IMR-90 (cell line): ENCODE measurements at regions not wholly inside any gene's neighbourhood (a gene's known extent, or its start where the extent isn't known, plus 50 kb on each side); places are given as distances from the start of the nearest gene placed in this dataset.

ENCODE experiments used
- ATAC-seq: fragments of 200-7000 bp; cut with Tn5 transposase; 2 replicates; pipeline ENCODE4 v1.9.1; 2020; ENCODE audit warnings: low read depth, mild to moderate bottlenecking, moderate library complexity
- BruUV-seq: library from RNA; stranded (reverse); fragments of 400-500 nt; replicated peaks from 2 replicates; lab custom pipeline; 2021; lab: Mats Ljungman, UMichigan
- CTCF ChIA-PET: fragments of 300-600 bp; formaldehyde crosslinking; extraction: SDS; loops from one replicate; lab custom pipeline; 2021; ENCODE audit warnings: antibody characterized with exemption; lab: Yijun Ruan, JAX
- POLR2A ChIA-PET: fragments of 300-600 bp; sonication (Branson Sonifier 250); formaldehyde crosslinking; loops from one replicate; lab custom pipeline; 2022; ENCODE audit warnings: antibody characterized with exemption; ENCODE audit not compliant: unreplicated experiment; lab: Charles Lee
- DNase-seq: peaks from one replicate; pipeline ENCODE4 v3.0.0; 2013
- H2AFZ ChIP-seq: replicated peaks from 2 replicates; pipeline ENCODE3; 2013; ENCODE audit warnings: low read length, mild to moderate bottlenecking; ENCODE audit not compliant: poor library complexity
- H2AK5ac ChIP-seq: 2 replicates; pipeline ENCODE4 v1.6.1; 2013; ENCODE audit warnings: low read depth, low read length, inconsistent platforms
- H2AK9ac ChIP-seq: replicated peaks from 2 replicates; pipeline ENCODE3; 2013; ENCODE audit warnings: mild to moderate bottlenecking, low read depth, low read length, moderate library complexity; ENCODE audit not compliant: poor library complexity
- H2BK120ac ChIP-seq: 2 replicates; pipeline ENCODE4 v1.6.1; 2013; ENCODE audit warnings: low read depth, low read length, inconsistent platforms
- H2BK15ac ChIP-seq: 3 replicates; pipeline ENCODE4 v1.6.1; 2013; ENCODE audit warnings: low read depth, low read length, inconsistent platforms
- H2BK20ac ChIP-seq: 2 replicates; pipeline ENCODE4 v1.6.1; 2013; ENCODE audit warnings: low read depth, mild to moderate bottlenecking, inconsistent platforms, low read length, moderate library complexity
- H2BK5ac ChIP-seq: 2 replicates; pipeline ENCODE4 v1.6.1; 2013; ENCODE audit warnings: mild to moderate bottlenecking, low read depth, low read length, inconsistent platforms; ENCODE audit not compliant: poor library complexity, severe bottlenecking
- H3K14ac ChIP-seq: replicated peaks from 2 replicates; pipeline ENCODE4 v1.6.1; 2013; ENCODE audit warnings: low read depth, low read length, inconsistent platforms
- H3K18ac ChIP-seq: 2 replicates; pipeline ENCODE4 v1.6.1; 2013; ENCODE audit warnings: low read depth, low read length, control low read depth
- H3K23ac ChIP-seq: 2 replicates; pipeline ENCODE4 v1.6.1; 2013; ENCODE audit warnings: low read depth, low read length, inconsistent platforms
- H3K27ac ChIP-seq: 2 replicates; pipeline ENCODE4 v1.5.1; 2013; ENCODE audit warnings: mild to moderate bottlenecking, control low read depth, low read length; ENCODE audit not compliant: insufficient read depth
- H3K27me3 ChIP-seq: 2 replicates; pipeline ENCODE4 v1.6.1; 2013; ENCODE audit warnings: low read length; ENCODE audit not compliant: control insufficient read depth, insufficient read depth
- H3K36me3 ChIP-seq: 2 replicates; pipeline ENCODE4 v1.6.1; 2013; ENCODE audit warnings: low read length, mixed read lengths; ENCODE audit not compliant: control insufficient read depth, insufficient read depth
- H3K4ac ChIP-seq: 2 replicates; pipeline ENCODE4 v1.6.1; 2013; ENCODE audit warnings: low read depth, low read length, inconsistent platforms
- H3K4me1 ChIP-seq: 2 replicates; pipeline ENCODE4 v1.6.1; 2013; ENCODE audit warnings: low read length, mixed read lengths; ENCODE audit not compliant: control insufficient read depth, insufficient read depth
- H3K4me2 ChIP-seq: 2 replicates; pipeline ENCODE4 v1.6.1; 2013; ENCODE audit warnings: low read depth, mild to moderate bottlenecking, control low read depth, low read length, moderate library complexity
- H3K4me3 ChIP-seq: 2 replicates; pipeline ENCODE4 v1.5.1; 2013; ENCODE audit warnings: low read depth, mild to moderate bottlenecking, control low read depth, low read length, moderate library complexity; ENCODE audit not compliant: insufficient read depth
- H3K56ac ChIP-seq: 2 replicates; pipeline ENCODE4 v1.6.1; 2013; ENCODE audit warnings: low read length, inconsistent platforms; ENCODE audit not compliant: insufficient read depth; ENCODE audit errors: extremely low read depth
- H3K79me1 ChIP-seq, 2 experiments: 2 replicates each; pipeline ENCODE4 v1.6.1; 2013; ENCODE audit warnings: low read length in 2 of 2, inconsistent platforms in 1 of 2, low read depth in 1 of 2
- H3K9ac ChIP-seq: 2 replicates; pipeline ENCODE4 v1.6.1; 2013; ENCODE audit warnings: low read depth, low read length, control low read depth
- H3K9me1 ChIP-seq: 2 replicates; pipeline ENCODE4 v1.6.1; 2013; ENCODE audit warnings: low read length, inconsistent platforms; ENCODE audit not compliant: insufficient read depth
- H3K9me3 ChIP-seq: 2 replicates; pipeline ENCODE4 v1.6.1; 2013; ENCODE audit warnings: low read length; ENCODE audit not compliant: control insufficient read depth, insufficient read depth
- H4K20me1 ChIP-seq: 2 replicates; pipeline ENCODE4 v1.6.1; 2013; ENCODE audit warnings: low read length, inconsistent platforms; ENCODE audit not compliant: insufficient read depth
- H4K5ac ChIP-seq: 2 replicates; pipeline ENCODE4 v1.6.1; 2013; ENCODE audit warnings: mild to moderate bottlenecking, low read depth, low read length, control low read depth
- H4K8ac ChIP-seq, 2 experiments: 2 replicates each; pipeline ENCODE4 v1.6.1; 2013; ENCODE audit warnings: low read depth in 2 of 2, low read length in 2 of 2, control low read depth in 1 of 2, inconsistent platforms in 1 of 2
- H4K91ac ChIP-seq: 2 replicates; pipeline ENCODE4 v1.6.1; 2013; ENCODE audit warnings: low read depth, low read length, inconsistent platforms; ENCODE audit not compliant: insufficient read depth
- CEBPB ChIP-seq: IDR thresholded peaks from 2 replicates; pipeline ENCODE4 v1.6.1; 2012; ENCODE audit warnings: low read depth, low read length, improper control_type of control experiment
- CHD1 ChIP-seq: IDR thresholded peaks from 2 replicates; pipeline ENCODE4 v1.6.1; 2012; ENCODE audit warnings: low read depth, low read length, improper control_type of control experiment
- FOS ChIP-seq: fragments of 150-350 bp; IDR thresholded peaks from 2 replicates; pipeline ENCODE4 v1.6.1; 2016; ENCODE audit warnings: low read depth, low read length
- MAFK ChIP-seq: IDR thresholded peaks from 2 replicates; pipeline ENCODE4 v1.6.1; 2012; ENCODE audit warnings: low read depth, low read length, improper control_type of control experiment
- NFE2L2 ChIP-seq: fragments of 150-350 bp; IDR thresholded peaks from 2 replicates; pipeline ENCODE4 v1.6.1; 2016; ENCODE audit warnings: low read depth, mild to moderate bottlenecking, low read length
- RAD21 ChIP-seq: IDR thresholded peaks from 2 replicates; pipeline ENCODE4 v1.6.1; 2012; ENCODE audit warnings: low read length, improper control_type of control experiment
- RFX5 ChIP-seq: IDR thresholded peaks from 2 replicates; pipeline ENCODE4 v1.8.0; 2012; ENCODE audit warnings: low read depth, mild to moderate bottlenecking, low read length, moderate library complexity
- USF2 ChIP-seq: fragments of 150-350 bp; IDR thresholded peaks from 2 replicates; pipeline ENCODE4 v1.6.1; 2017; ENCODE audit warnings: mild to moderate bottlenecking, antibody characterized with exemption, low read length, low read depth
- WGBS, 2 experiments: methylation state at CpG; one replicate each; pipeline versions ENCODE4 v1.1.5 to v1.1.7; 2013; ENCODE audit warnings: missing lambda C conversion rate in 2 of 2; ENCODE audit not compliant: insufficient read length in 1 of 2; ENCODE audit errors: extremely low coverage in 2 of 2; 5-methylcytosine and 5-hydroxymethylcytosine counted together
- dilution Hi-C: fragments of 300-500 bp; cut with HindIII; formaldehyde crosslinking; loops from one replicate; pipeline ENCODE4 v1.14.3; 2018; ENCODE audit warnings: low sequenced_read_pairs; ENCODE audit not compliant: unreplicated experiment
- in situ Hi-C: fragments of 300-500 bp; cut with MboI; formaldehyde crosslinking; loops from 3 replicates; pipeline ENCODE4 v1.14.3; 2019; ENCODE audit warnings: low sequenced_read_pairs, inconsistent platforms, mixed read lengths
- intact Hi-C: fragments of 100-400 bp; cut with micrococcal nuclease; formaldehyde crosslinking; loops from 2 replicates; pipeline ENCODE4 v1.10.0; 2022

- in situ Hi-C loops, result no loop called here
These were observed 205.6 kb downstream of the PSAT1 start for GRCh38 chr9:78502566-78502965.

More at GRCh38 chr9:78502566-78502965, 205.6 kb downstream of the PSAT1 start:
- DNase-seq (no peak), ATAC-seq (no peak)
- no peak overlapping the region for H2BK20ac ChIP-seq
- no peak overlapping the region for H2AK9ac ChIP-seq
- WGBS, 2 experiments, result no CpG with 5 or more reads among the region's 5 CpGs
- H3K14ac ChIP-seq, result no peak overlapping the region
- no peak overlapping the region for H2BK120ac ChIP-seq
- BruUV-seq, result no TSS peak
- ChIA-PET POLR2A (no interaction called here), CTCF (no interaction called here)
- H2AK5ac ChIP-seq, result no peak overlapping the region
- H4K5ac ChIP-seq, result no peak overlapping the region
- TF ChIP-seq NFE2L2 (no peak), RFX5 (no peak), RAD21 (no peak), FOS (no peak), CHD1 (no peak), USF2 (no peak), CEBPB (no peak), MAFK (no peak)
- no peak overlapping the region for H4K8ac ChIP-seq
- intact Hi-C loops (no loop called here), dilution Hi-C loops (no loop called here)
- H3K56ac ChIP-seq, result no peak overlapping the region
- no peaks in the 10 kb centered on the region; the same call in 1 of the 2 replicates for H3K9me3 ChIP-seq
- H3K18ac ChIP-seq, result no peak overlapping the region
- H2AFZ ChIP-seq, result no peak overlapping the region
- H3K27me3 ChIP-seq, result peaks cover 11% of the 10 kb centered on the region
- no peaks in the 10 kb centered on the region for H3K79me1 ChIP-seq
- no peak overlapping the region for H4K91ac ChIP-seq
- H3K4ac ChIP-seq, result no peak overlapping the region
- H3K4me1 ChIP-seq, result no peaks in the 10 kb centered on the region
- H3K27ac ChIP-seq, result no peak overlapping the region
- H2BK15ac ChIP-seq, result no peak overlapping the region
- no peak overlapping the region for H3K9ac ChIP-seq
- H2BK5ac ChIP-seq, result no peak overlapping the region
- no peaks in the 10 kb centered on the region for H3K9me1 ChIP-seq
- H3K4me2 ChIP-seq, result no peak overlapping the region
- H3K4me3 ChIP-seq, result no peak overlapping the region
- H3K23ac ChIP-seq, result no peak overlapping the region
- no peaks in the 10 kb centered on the region for H4K20me1 ChIP-seq
- no peaks in the 10 kb centered on the region for H3K36me3 ChIP-seq
